HepG2 (cell line): ENCODE measurements at regions not wholly inside any gene's neighbourhood (a gene's known extent, or its start where the extent isn't known, plus 50 kb on each side); places are given as distances from the start of the nearest gene placed in this dataset.

Experiments
- ATAC-seq: fragments of 200-7000 bp; cut with Tn5 transposase; 3 replicates; pipeline ENCODE4 v1.9.1; 2020; ENCODE audit warnings: mild to moderate bottlenecking, moderate library complexity
- BruUV-seq: library from RNA; stranded (reverse); fragments of 400-500 nt; replicated peaks from 2 replicates; lab custom pipeline; 2021; lab: Mats Ljungman, UMichigan
- CTCF ChIA-PET: fragments of 300-600 bp; formaldehyde crosslinking; extraction: SDS; loops from one replicate; lab custom pipeline; 2021; ENCODE audit warnings: low total read pairs, inconsistent platforms, low intra/inter-chr PET ratio; lab: Yijun Ruan, JAX
- POLR2A ChIA-PET: fragments of 350-600 bp; sonication (Branson Sonifier 250); formaldehyde crosslinking; loops from one replicate; lab custom pipeline; 2020; ENCODE audit warnings: antibody characterized with exemption, inconsistent platforms; lab: Yijun Ruan, JAX
- DNase-seq: peaks from one replicate; pipeline ENCODE4 v3.0.0-alpha.2; 2015; ENCODE audit warnings: low spot score
- FAIRE-seq: peaks from 3 replicates; lab custom pipeline; 2011; peaks lifted over from hg19 to GRCh38; lab: Jason Lieb, UNC
- H2AFZ ChIP-seq: one replicate; pipeline ENCODE4 v1.6.1; 2011; ENCODE audit warnings: low read length, inconsistent platforms
- H3K27ac ChIP-seq: fragments of 300-600 bp; 3 replicates; pipeline ENCODE4 v1.8.0; 2011; ENCODE audit warnings: mixed run types, mild to moderate bottlenecking, mixed read lengths, low read length, inconsistent platforms; ENCODE audit not compliant: insufficient read depth; ENCODE audit errors: extremely low read length
- H3K27me3 ChIP-seq, 2 experiments: fragments of 200-600 bp in 1 of 2; 2 replicates in 1 of 2; 3 replicates in 1 of 2; pipeline versions ENCODE4 v1.6.0 to v1.8.0; 2011; ENCODE audit warnings: low read length in 2 of 2, mild to moderate bottlenecking in 2 of 2, moderate library complexity in 2 of 2, inconsistent platforms in 1 of 2; ENCODE audit not compliant: insufficient read depth in 2 of 2, control insufficient read depth in 1 of 2
- H3K36me3 ChIP-seq, 2 experiments: fragments of 200-600 bp in 1 of 2; replicated peaks in 1 of 2; 2 replicates in 1 of 2; 3 replicates in 1 of 2; pipeline versions ENCODE4 v1.5.1 to v1.8.0; 2011; ENCODE audit warnings: low read length in 2 of 2, inconsistent platforms in 1 of 2; ENCODE audit not compliant: insufficient read depth in 2 of 2, control insufficient read depth in 1 of 2
- H3K4me1 ChIP-seq: 2 replicates; pipeline ENCODE4 v1.5.1; 2012; ENCODE audit warnings: low read length, inconsistent platforms; ENCODE audit not compliant: insufficient read depth
- H3K4me2 ChIP-seq: 2 replicates; pipeline ENCODE4 v1.6.0; 2011; ENCODE audit warnings: low read depth, low read length, inconsistent platforms
- H3K4me3 ChIP-seq, 3 experiments: fragments of 200-600 bp in 1 of 3; sonication (generic), shearing (Covaris generic) in 1 of 3; replicated peaks in 1 of 3; 2 replicates each; pipeline ENCODE4 v1.5.1; 2011 to 2016; ENCODE audit warnings: low read length in 3 of 3, inconsistent platforms in 2 of 3, low read depth in 2 of 3, mild to moderate bottlenecking in 2 of 3, control low read depth in 1 of 3, mixed read lengths in 1 of 3; ENCODE audit not compliant: insufficient read depth in 1 of 3
- H3K79me2 ChIP-seq: one replicate; pipeline ENCODE4 v1.6.1; 2011; ENCODE audit warnings: low read length, inconsistent platforms; ENCODE audit not compliant: insufficient read depth
- H3K9ac ChIP-seq: 2 replicates; pipeline ENCODE4 v1.6.0; 2011; ENCODE audit warnings: mild to moderate bottlenecking, low read depth, low read length, inconsistent platforms; ENCODE audit not compliant: insufficient read depth
- H3K9me3 ChIP-seq: 2 replicates; pipeline ENCODE4 v1.5.1; 2012; ENCODE audit warnings: mild to moderate bottlenecking, low read length
- H4K20me1 ChIP-seq: 2 replicates; pipeline ENCODE4 v1.6.0; 2011; ENCODE audit warnings: inconsistent platforms, mild to moderate bottlenecking, low read length, moderate library complexity; ENCODE audit not compliant: insufficient read depth
- ADNP ChIP-seq: sonication (generic); formaldehyde crosslinking; IDR thresholded peaks from 2 replicates; pipeline ENCODE4 v1.4.0; 2020; ENCODE audit warnings: missing genetic modification reagents
- CBX2 ChIP-seq, 2 experiments: fragments of 200-600 bp in 1 of 2; sonication (generic); formaldehyde crosslinking in 1 of 2; IDR thresholded peaks; 2 replicates each; pipeline versions ENCODE4 v1.7.0 to v1.8.1; 2018 to 2022; ENCODE audit warnings: low read depth in 2 of 2, low read length in 1 of 2, mild to moderate bottlenecking in 1 of 2, missing genetic modification reagents in 1 of 2
- DPF2 ChIP-seq: sonication (generic); formaldehyde crosslinking; IDR thresholded peaks from 2 replicates; pipeline ENCODE4 v1.4.0; 2020; ENCODE audit warnings: mild to moderate bottlenecking, low read depth, missing genetic modification reagents, borderline replicate concordance
- SNAI1 ChIP-seq: sonication (generic); formaldehyde crosslinking; IDR thresholded peaks from 2 replicates; pipeline ENCODE4 v1.5.0; 2020; ENCODE audit warnings: mild to moderate bottlenecking, missing genetic modification reagents, borderline replicate concordance
- SNRNP70 ChIP-seq: fragments of 200-400 bp; formaldehyde crosslinking; IDR thresholded peaks from 2 replicates; pipeline ENCODE4 v1.6.1; 2017; ENCODE audit warnings: mild to moderate bottlenecking, low read depth, low read length, moderate library complexity
- SSRP1 ChIP-seq: IDR thresholded peaks from 2 replicates; pipeline ENCODE4 v1.6.1; 2016; ENCODE audit warnings: control low read depth
- ZFAT ChIP-seq: sonication (generic); formaldehyde crosslinking; conservative IDR thresholded peaks from 2 replicates; pipeline ENCODE4 v1.8.1; 2023; ENCODE audit warnings: missing genetic modification reagents, inconsistent platforms
- ZNF432 ChIP-seq: sonication (generic); formaldehyde crosslinking; IDR thresholded peaks from 2 replicates; pipeline ENCODE4 v1.5.0; 2020; ENCODE audit warnings: missing genetic modification reagents, mild to moderate bottlenecking, borderline replicate concordance
- ZNF496 ChIP-seq: sonication (generic); formaldehyde crosslinking; IDR thresholded peaks from 2 replicates; pipeline ENCODE4 v1.8.1; 2023; ENCODE audit warnings: mild to moderate bottlenecking, moderate library complexity, missing genetic modification reagents; ENCODE audit not compliant: insufficient replicate concordance
- ZNF839 ChIP-seq: sonication (generic); formaldehyde crosslinking; IDR thresholded peaks from 2 replicates; pipeline ENCODE4 v1.4.0; 2020; ENCODE audit warnings: missing genetic modification reagents, mild to moderate bottlenecking, borderline replicate concordance
- WGBS: methylation state at CpG from one replicate; pipeline ENCODE4 v1.1.6; 2017; ENCODE audit warnings: low lambda C conversion rate; 5-methylcytosine and 5-hydroxymethylcytosine counted together
- in situ Hi-C: cut with HindIII; loops from 2 replicates; pipeline ENCODE4 v1.10.0; 2017; ENCODE audit warnings: low pct_unique_long_range_greater_than_20kb; ENCODE audit not compliant: extremely low pct_ligation_motif_present
- intact Hi-C: fragments of 100-400 bp; cut with micrococcal nuclease; formaldehyde crosslinking; loops from one replicate; pipeline ENCODE4 v1.10.0; 2022; ENCODE audit not compliant: unreplicated experiment
- TF ChIP-seq, protein P1 (sequence below): sonication (generic); formaldehyde crosslinking; IDR thresholded peaks from 2 replicates; pipeline ENCODE4 v1.4.0; 2020; ENCODE audit warnings: mild to moderate bottlenecking, missing genetic modification reagents
- TF ChIP-seq, protein P2 (sequence below): sonication (generic); formaldehyde crosslinking; IDR thresholded peaks from 2 replicates; pipeline ENCODE4 v1.5.1; 2020; ENCODE audit warnings: missing genetic modification reagents, mild to moderate bottlenecking, borderline replicate concordance
- TF ChIP-seq, protein P3 (sequence below): sonication (generic); formaldehyde crosslinking; IDR thresholded peaks from 2 replicates; pipeline ENCODE4 v1.4.0; 2020; ENCODE audit warnings: missing genetic modification reagents, low read depth, mild to moderate bottlenecking, borderline replicate concordance
- TF ChIP-seq, protein P4 (sequence below): sonication (generic); formaldehyde crosslinking; IDR thresholded peaks from 2 replicates; pipeline ENCODE4 v1.4.0; 2020; ENCODE audit warnings: mild to moderate bottlenecking, low read depth, missing genetic modification reagents

DNA sequence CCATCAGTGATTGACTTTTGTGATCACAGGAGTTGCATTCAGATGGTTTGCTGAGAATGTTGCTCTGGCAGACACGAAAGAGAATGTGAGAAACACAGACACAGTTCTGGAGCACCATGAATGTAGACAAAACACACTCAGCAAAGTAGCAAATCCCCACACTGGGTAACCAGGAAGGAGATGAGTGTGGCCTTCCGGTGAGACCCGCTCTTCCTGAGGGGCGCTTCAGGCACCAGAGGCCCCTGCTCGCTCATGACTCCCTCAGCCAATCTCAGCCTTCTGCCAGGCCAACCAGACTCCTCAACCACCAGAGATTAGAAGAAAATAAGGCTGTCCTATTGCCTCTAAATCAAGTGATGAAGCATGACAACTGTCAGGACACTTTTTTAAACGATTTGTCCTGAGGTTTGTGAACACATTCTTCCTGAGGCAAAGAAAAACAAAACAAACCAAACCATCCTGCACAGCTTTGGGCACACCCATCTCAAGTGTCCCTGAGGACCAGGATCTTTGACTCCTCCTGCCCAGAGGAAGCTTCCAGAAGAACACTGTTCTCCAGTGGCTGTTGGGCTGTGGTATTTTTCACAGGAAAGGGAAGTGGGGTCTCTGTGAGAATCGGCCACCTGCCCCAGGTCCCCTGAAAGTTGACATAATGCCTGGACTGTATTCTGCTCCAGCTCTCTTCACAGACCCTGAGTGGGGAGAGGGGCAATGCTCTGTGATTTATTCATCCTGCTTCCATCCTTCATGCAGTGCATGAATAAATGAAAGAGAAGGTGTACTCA is 152.8 kb downstream of the BCL11A start:
- POLR2A ChIA-PET = no interaction called here
- intact Hi-C loops = no loop called here
- no peak overlapping the region for H3K9ac ChIP-seq
- H3K4me2 ChIP-seq = no peak overlapping the region
- DNase-seq = no peak
- H3K9me3 ChIP-seq = no peaks in the 10 kb centered on the region
- in situ Hi-C loops = no loop called here
- no peaks in the 10 kb centered on the region for H3K79me2 ChIP-seq
- H3K4me1 ChIP-seq = no peaks in the 10 kb centered on the region
- FAIRE-seq = no peak
- H3K27me3 ChIP-seq = peaks cover 0 to 5% of the 10 kb centered on the region in 2 experiments; a peak in 1 of 5 replicates
- H4K20me1 ChIP-seq = no peaks in the 10 kb centered on the region
- 46% methylated on average over 7 of the region's 7 CpGs for WGBS
- H3K27ac ChIP-seq = no peak overlapping the region
- no peak overlapping the region for H2AFZ ChIP-seq
- H3K4me3 ChIP-seq = no peak overlapping the region
- no TSS peak for BruUV-seq
- CTCF ChIA-PET = no interaction called here
- no peaks in the 10 kb centered on the region for H3K36me3 ChIP-seq
- no peak for ATAC-seq
- TF ChIP-seq ZNF432 (CRISPR knock-in tag) = no peak
- TF ChIP-seq SNAI1 (CRISPR knock-in tag) = no peak
- TF ChIP-seq ZNF839 (CRISPR knock-in tag) = no peak
- TF ChIP-seq, protein P1, sequence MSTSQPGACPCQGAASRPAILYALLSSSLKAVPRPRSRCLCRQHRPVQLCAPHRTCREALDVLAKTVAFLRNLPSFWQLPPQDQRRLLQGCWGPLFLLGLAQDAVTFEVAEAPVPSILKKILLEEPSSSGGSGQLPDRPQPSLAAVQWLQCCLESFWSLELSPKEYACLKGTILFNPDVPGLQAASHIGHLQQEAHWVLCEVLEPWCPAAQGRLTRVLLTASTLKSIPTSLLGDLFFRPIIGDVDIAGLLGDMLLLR (CRISPR knock-in tag) = no peak
- TF ChIP-seq ADNP = no peak
- TF ChIP-seq, protein P2, sequence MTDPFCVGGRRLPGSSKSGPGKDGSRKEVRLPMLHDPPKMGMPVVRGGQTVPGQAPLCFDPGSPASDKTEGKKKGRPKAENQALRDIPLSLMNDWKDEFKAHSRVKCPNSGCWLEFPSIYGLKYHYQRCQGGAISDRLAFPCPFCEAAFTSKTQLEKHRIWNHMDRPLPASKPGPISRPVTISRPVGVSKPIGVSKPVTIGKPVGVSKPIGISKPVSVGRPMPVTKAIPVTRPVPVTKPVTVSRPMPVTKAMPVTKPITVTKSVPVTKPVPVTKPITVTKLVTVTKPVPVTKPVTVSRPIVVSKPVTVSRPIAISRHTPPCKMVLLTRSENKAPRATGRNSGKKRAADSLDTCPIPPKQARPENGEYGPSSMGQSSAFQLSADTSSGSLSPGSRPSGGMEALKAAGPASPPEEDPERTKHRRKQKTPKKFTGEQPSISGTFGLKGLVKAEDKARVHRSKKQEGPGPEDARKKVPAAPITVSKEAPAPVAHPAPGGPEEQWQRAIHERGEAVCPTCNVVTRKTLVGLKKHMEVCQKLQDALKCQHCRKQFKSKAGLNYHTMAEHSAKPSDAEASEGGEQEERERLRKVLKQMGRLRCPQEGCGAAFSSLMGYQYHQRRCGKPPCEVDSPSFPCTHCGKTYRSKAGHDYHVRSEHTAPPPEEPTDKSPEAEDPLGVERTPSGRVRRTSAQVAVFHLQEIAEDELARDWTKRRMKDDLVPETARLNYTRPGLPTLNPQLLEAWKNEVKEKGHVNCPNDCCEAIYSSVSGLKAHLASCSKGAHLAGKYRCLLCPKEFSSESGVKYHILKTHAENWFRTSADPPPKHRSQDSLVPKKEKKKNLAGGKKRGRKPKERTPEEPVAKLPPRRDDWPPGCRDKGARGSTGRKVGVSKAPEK (CRISPR knock-in tag) = no peak
- TF ChIP-seq, protein P3, sequence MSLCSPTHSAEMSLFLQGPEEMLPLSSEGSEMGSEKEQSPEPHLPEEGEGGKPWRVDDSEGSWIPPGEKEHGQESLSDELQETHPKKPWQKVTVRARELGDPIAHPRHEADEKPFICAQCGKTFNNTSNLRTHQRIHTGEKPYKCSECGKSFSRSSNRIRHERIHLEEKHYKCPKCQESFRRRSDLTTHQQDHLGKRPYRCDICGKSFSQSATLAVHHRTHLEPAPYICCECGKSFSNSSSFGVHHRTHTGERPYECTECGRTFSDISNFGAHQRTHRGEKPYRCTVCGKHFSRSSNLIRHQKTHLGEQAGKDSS (CRISPR knock-in tag) = no peak
- no peak for TF ChIP-seq ZFAT (CRISPR knock-in tag)
- no peak for TF ChIP-seq ZNF496 (CRISPR knock-in tag)
- no peak for TF ChIP-seq SNRNP70
- TF ChIP-seq CBX2 (IDR thresholded peaks at IDR 0.05; ENCODE audit: low read depth, low read length) = no peak
- TF ChIP-seq CBX2 (CRISPR knock-in tag; IDR thresholded peaks at IDR 0.05; ENCODE audit: low read depth) = no peak
- no peak for TF ChIP-seq SSRP1
- TF ChIP-seq DPF2 (CRISPR knock-in tag) = no peak
- TF ChIP-seq, protein P4, sequence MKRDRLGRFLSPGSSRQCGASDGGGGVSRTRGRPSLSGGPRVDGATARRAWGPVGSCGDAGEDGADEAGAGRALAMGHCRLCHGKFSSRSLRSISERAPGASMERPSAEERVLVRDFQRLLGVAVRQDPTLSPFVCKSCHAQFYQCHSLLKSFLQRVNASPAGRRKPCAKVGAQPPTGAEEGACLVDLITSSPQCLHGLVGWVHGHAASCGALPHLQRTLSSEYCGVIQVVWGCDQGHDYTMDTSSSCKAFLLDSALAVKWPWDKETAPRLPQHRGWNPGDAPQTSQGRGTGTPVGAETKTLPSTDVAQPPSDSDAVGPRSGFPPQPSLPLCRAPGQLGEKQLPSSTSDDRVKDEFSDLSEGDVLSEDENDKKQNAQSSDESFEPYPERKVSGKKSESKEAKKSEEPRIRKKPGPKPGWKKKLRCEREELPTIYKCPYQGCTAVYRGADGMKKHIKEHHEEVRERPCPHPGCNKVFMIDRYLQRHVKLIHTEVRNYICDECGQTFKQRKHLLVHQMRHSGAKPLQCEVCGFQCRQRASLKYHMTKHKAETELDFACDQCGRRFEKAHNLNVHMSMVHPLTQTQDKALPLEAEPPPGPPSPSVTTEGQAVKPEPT (CRISPR knock-in tag) = no peak
